Heart left ventricle (tissue), 16 donors: ENCODE measurements at regions not wholly inside any gene's neighbourhood (a gene's known extent, or its start where the extent isn't known, plus 50 kb on each side); places are given as distances from the start of the nearest gene placed in this dataset.

Experiments used
- ATAC-seq, 4 donors: fragments of 200-7000 bp; cut with Tn5 transposase; one replicate each; pipeline ENCODE4 v1.9.1; 2020 to 2022; ENCODE audit warnings: moderate library complexity in 4 of 4, mild to moderate bottlenecking in 3 of 4, moderate number of reproducible peaks in 1 of 4
- DNase-seq, 5 donors: peaks; one replicate each; pipeline ENCODE4 v3.0.0-alpha.2; 2020
- H3K27ac ChIP-seq, 12 donors: fragments of 200-600 bp; sonication (generic) in 4 of 12; one replicate each; pipeline versions ENCODE4 v1.5.0 to v1.8.0; 2016 to 2022; ENCODE audit warnings: mild to moderate bottlenecking in 2 of 12
- H3K27me3 ChIP-seq, 9 donors: fragments of 200-600 bp; sonication (generic) in 2 of 9; one replicate each; pipeline versions ENCODE4 v1.5.1 to v1.8.0; 2016 to 2022; ENCODE audit warnings: mild to moderate bottlenecking in 3 of 9
- H3K36me3 ChIP-seq, 9 donors: fragments of 200-600 bp; sonication (generic) in 2 of 9; one replicate each; pipeline versions ENCODE4 v1.5.0 to v1.8.0; 2018 to 2022; ENCODE audit warnings: mild to moderate bottlenecking in 2 of 9
- H3K4me1 ChIP-seq, 12 donors: fragments of 200-600 bp; sonication (generic) in 4 of 12; one replicate each; pipeline versions ENCODE4 v1.5.0 to v1.8.0; 2016 to 2022; ENCODE audit warnings: mild to moderate bottlenecking in 3 of 12
- H3K4me3 ChIP-seq, 12 donors: fragments of 200-600 bp; sonication (generic) in 4 of 12; one replicate each; pipeline versions ENCODE4 v1.5.0 to v1.8.0; 2017 to 2022; ENCODE audit warnings: mild to moderate bottlenecking in 9 of 12, moderate library complexity in 4 of 12
- H3K9me3 ChIP-seq, 12 donors: fragments of 200-600 bp; sonication (generic) in 4 of 12; one replicate each; pipeline versions ENCODE4 v1.5.0 to v1.8.0; 2016 to 2022; ENCODE audit warnings: mild to moderate bottlenecking in 1 of 12
- POLR2A ChIP-seq, 2 donors: fragments of 450-650 bp; IDR thresholded peaks; one replicate each; pipeline ENCODE4 v1.6.1; 2017; ENCODE audit warnings: antibody characterized with exemption in 2 of 2, mild to moderate bottlenecking in 2 of 2, moderate library complexity in 2 of 2
- WGBS, 4 donors: extraction: QIAGEN DNeasy Blood & Tissue Kit in 2 of 4; methylation state at CpG; one replicate each; pipeline versions ENCODE4 v1.1.5 to v1.1.7; 2013 to 2018; 5-methylcytosine and 5-hydroxymethylcytosine counted together
- intact Hi-C, 10 donors: fragments of 100-400 bp; cut with DNase I; formaldehyde crosslinking; loops; one replicate each; pipeline versions ENCODE4 v1.11.1 to v1.14.2; 2022
- TF ChIP-seq, protein P1 (sequence below), 12 donors: fragments of 200-600 bp; sonication (generic) in 4 of 12; IDR thresholded peaks; one replicate each; pipeline versions ENCODE4 v1.5.0 to v1.8.0; 2018 to 2022; ENCODE audit warnings: antibody characterized with exemption in 12 of 12, mild to moderate bottlenecking in 5 of 12
- donor health status: ischemic (EF 13 %, LVEDD 7.1; RV severe dilation, severe dysfunction).
- donor health status: healthy with polysubstance abuse.
- donor health status: DM: no; HTN: yes; CAD: no.
- donor health status: DM: no; HTN: no; CAD: no.
- donor health status: ischemic (EF 25% LVEDD 6.9; RV normal size, moderate dysfunction).
- donor health status: ischemic (EF 25% LVEDD 5.7; RV mildly dilated, moderate dysfunction).
- donor health status: healthy.
- donor health status: DM: yes; HTN: yes; CAD: no.
- donor health status: ischemic (EF 35%, LVEDD 5.7; RV mildly dilated, moderate dysfunction).
- donor health status: nonischemic (EF 11% LVEDD 7.7; RV severe dilation, severe dysfunction).
- donor health status: DM: yes; HTN: yes; CAD: no.
- donor health status: PGD.
- donor health status: ischemic (EF 29% LVEDD 5.4; RV normal size, mild dysfunction).
- donor health status: nonischemic (EF 23%, LVEDD 6.1; RV moderate dilation, normal function).

DNA sequence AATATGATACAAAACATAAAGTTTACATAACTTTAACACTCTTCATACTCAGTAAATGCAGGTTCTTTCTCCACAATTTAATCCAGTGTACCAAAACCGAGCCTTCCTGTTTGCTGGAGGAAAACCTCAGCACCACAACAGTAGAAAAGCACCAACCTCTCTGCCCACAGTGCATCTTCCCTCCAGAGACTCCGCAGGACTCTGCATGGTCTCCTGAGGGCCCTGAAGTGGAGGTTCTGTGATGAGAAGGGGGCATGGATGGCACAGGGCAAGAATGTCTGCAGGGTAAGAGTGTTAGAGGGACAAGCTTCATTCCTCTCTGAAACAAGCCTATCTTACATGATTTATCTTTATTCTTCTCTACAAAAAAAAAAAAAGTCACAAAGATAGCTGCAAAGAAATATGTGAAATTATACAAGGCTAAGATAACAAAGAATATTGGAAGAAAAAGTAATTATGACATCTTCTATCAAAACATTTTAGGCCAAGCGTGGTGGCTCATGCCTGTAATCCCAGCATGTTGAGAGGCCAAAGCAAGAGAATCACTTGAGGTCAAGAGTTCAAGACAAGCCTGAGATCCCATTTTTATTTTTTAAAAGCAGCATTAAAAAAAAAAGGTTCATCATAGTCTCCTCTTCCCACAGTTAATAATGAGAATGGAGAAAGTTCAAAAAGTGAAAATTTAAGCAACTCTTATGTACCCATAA, 102.0 kb downstream of the VPREB1 start:
- no peak overlapping the region for H3K4me3 ChIP-seq
- DNase-seq (no peak), ATAC-seq (no peak)
- H3K27me3 ChIP-seq, result peaks cover 0 to 51% (median 6%) of the 10 kb centered on the region in 9 donors
- no peaks in the 10 kb centered on the region for H3K36me3 ChIP-seq
- intact Hi-C loops, result no loop called here
- 65 to 78% (median 73%) methylated on average over 3 of the region's 3 CpGs for WGBS, 4 donors
- no peak overlapping the region for H3K27ac ChIP-seq
- no peaks in the 10 kb centered on the region for H3K4me1 ChIP-seq
- TF ChIP-seq POLR2A (IDR thresholded peaks at IDR 0.05), result no peak
- TF ChIP-seq, protein P1, sequence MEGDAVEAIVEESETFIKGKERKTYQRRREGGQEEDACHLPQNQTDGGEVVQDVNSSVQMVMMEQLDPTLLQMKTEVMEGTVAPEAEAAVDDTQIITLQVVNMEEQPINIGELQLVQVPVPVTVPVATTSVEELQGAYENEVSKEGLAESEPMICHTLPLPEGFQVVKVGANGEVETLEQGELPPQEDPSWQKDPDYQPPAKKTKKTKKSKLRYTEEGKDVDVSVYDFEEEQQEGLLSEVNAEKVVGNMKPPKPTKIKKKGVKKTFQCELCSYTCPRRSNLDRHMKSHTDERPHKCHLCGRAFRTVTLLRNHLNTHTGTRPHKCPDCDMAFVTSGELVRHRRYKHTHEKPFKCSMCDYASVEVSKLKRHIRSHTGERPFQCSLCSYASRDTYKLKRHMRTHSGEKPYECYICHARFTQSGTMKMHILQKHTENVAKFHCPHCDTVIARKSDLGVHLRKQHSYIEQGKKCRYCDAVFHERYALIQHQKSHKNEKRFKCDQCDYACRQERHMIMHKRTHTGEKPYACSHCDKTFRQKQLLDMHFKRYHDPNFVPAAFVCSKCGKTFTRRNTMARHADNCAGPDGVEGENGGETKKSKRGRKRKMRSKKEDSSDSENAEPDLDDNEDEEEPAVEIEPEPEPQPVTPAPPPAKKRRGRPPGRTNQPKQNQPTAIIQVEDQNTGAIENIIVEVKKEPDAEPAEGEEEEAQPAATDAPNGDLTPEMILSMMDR (IDR thresholded peaks at IDR 0.05), result no peak
- H3K9me3 ChIP-seq, result no peaks in the 10 kb centered on the region

GRCh38 chr22:22348127-22348814, 103.7 kb downstream of the VPREB1 start:
- Histone ChIP-seq H3K27ac (no peak overlapping the region), H3K4me1 (no peaks in the 10 kb centered on the region), H3K36me3 (no peaks in the 10 kb centered on the region), H3K4me3 (no peak overlapping the region), H3K9me3 (no peaks in the 10 kb centered on the region), H3K27me3 (peaks cover 0 to 54% (median 8%) of the 10 kb centered on the region in 9 donors)
- TF ChIP-seq, protein P1 (IDR thresholded peaks at IDR 0.05), result no peak
- TF ChIP-seq POLR2A (IDR thresholded peaks at IDR 0.05), result no peak
- intact Hi-C loops, result loop anchor here in 2 of 10 donors (2.0 kb wide), 1 partner anchor 49 kb away; no protein-coding TSS in a partner anchor
- ATAC-seq (peak in 1 of 4 donors; percentile 36), DNase-seq (no peak)
- WGBS, 4 donors, result 40 to 61% (median 42%) methylated on average over 4 to 5 of the region's 5 CpGs

DNA sequence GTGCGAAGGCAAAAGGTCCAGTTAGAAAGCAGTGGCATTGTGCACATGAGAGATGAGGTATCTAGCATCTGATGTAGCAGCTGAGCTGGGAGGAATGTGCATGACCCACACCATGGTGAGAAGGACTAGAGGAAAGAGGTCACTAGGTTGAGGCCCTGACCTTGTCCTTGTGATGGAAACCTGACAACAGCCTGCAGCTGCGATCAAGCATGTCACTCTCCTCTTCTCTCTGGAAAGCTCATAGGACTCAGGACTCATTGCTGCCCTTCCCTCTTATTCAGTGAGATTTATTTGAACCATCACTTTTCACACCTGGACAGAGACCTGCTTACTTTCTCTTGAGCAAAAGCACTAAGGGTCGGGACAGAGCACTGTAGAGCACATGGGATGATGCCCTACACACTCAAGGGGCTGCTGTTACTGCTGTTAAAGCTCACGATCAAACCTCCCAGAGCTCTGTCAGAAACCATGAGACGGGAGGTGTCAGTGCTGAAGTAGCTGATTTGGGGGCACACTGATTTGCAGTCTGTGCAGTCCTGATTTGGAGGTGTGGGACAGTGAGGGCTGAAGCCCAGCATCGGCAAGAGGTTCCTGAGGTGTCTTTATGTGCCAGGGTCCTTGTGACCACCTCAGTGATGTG, 104.3 kb downstream of the VPREB1 start:
- H3K36me3 ChIP-seq, result no peaks in the 10 kb centered on the region
- ATAC-seq (no peak), DNase-seq (no peak)
- H3K27ac ChIP-seq, result no peak overlapping the region
- no peaks in the 10 kb centered on the region for H3K9me3 ChIP-seq
- peaks cover 0 to 50% (median 8%) of the 10 kb centered on the region in 9 donors for H3K27me3 ChIP-seq
- WGBS, 4 donors, result 71 to 75% (median 72%) methylated on average over 6 of the region's 6 CpGs
- no peak overlapping the region for H3K4me3 ChIP-seq
- intact Hi-C loops, result loop anchor here in 3 of 10 donors (1.0 to 2.0 kb wide), 2 partner anchors 48 kb away; no protein-coding TSS in a partner anchor
- no peaks in the 10 kb centered on the region for H3K4me1 ChIP-seq
- TF ChIP-seq, protein P1 (IDR thresholded peaks at IDR 0.05), result no peak
- no peak for TF ChIP-seq POLR2A (IDR thresholded peaks at IDR 0.05)

- H3K27me3 ChIP-seq, result peaks cover 0 to 48% (median 8%) of the 10 kb centered on the region in 9 donors
- H3K27ac ChIP-seq, result no peak overlapping the region
- DNase-seq (no peak), ATAC-seq (no peak)
- TF ChIP-seq, protein P1 (IDR thresholded peaks at IDR 0.05), result no peak
- no peak for TF ChIP-seq POLR2A (IDR thresholded peaks at IDR 0.05)
- no peaks in the 10 kb centered on the region for H3K4me1 ChIP-seq
- intact Hi-C loops, result loop anchor here in 3 of 10 donors (1.0 to 2.0 kb wide), 2 partner anchors 47 to 48 kb away; no protein-coding TSS in a partner anchor
- no peaks in the 10 kb centered on the region for H3K9me3 ChIP-seq
- no peak overlapping the region for H3K4me3 ChIP-seq
- no peaks in the 10 kb centered on the region for H3K36me3 ChIP-seq
- 33 to 61% (median 52%) methylated on average over 3 of the region's 3 CpGs for WGBS, 4 donors
Observed at GRCh38 chr22:22349455-22349836, 104.9 kb downstream of the VPREB1 start.
